SU-DHL-6 (cell line): ENCODE measurements at regions not wholly inside any gene's neighbourhood (a gene's known extent, or its start where the extent isn't known, plus 50 kb on each side); places are given as distances from the start of the nearest gene placed in this dataset.

ENCODE experiments used
- CTCF ChIP-seq: fragments of 200-600 bp; sonication (generic); IDR thresholded peaks from one replicate; pipeline ENCODE4 v1.5.1; 2017; ENCODE audit warnings: antibody characterized with exemption, mild to moderate bottlenecking, low read length, moderate library complexity; ENCODE audit not compliant: insufficient read depth, poor library complexity, severe bottlenecking
- EZH2phosphoT487 ChIP-seq: fragments of 200-600 bp; sonication (generic), shearing (Covaris generic); conservative IDR thresholded peaks from 2 replicates; pipeline ENCODE4 v1.6.1; 2018; ENCODE audit warnings: mild to moderate bottlenecking, antibody characterized with exemption, low read length, moderate library complexity, mixed read lengths

DNA sequence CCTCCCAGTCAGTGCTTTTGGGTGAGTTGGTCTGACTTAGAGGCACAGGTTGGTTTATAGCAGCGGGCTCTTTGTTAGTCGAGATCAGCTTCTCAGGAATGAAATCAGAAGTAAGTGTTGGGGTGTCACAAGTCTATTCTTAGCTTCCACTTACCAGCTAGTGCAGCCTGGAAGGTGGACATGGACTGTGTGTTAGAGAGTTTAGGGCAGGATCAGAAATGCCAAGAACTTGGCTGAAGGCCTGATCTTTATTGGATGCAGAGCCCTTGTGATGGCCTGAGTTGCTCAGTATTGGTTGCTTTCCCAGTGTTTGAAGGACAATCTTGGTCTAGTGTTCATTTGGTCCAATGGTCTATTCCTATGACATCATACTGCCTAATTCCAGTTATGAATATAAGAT lies 377.0 kb upstream of the USP24 start:
- TF ChIP-seq CTCF = no peak
- TF ChIP-seq EZH2phosphoT487 = no peak
